GM19238 (cell line): ENCODE measurements at regions not wholly inside any gene's neighbourhood (a gene's known extent, or its start where the extent isn't known, plus 50 kb on each side); places are given as distances from the start of the nearest gene placed in this dataset.
"Not testable (repeated sequence)": the region's sequence is repeated elsewhere in the genome, so short reads cannot be mapped to it uniquely, and the experiment has no call there.

Source experiments
- DNase-seq: peaks from one replicate; pipeline ENCODE4 v3.0.0; 2011; ENCODE audit warnings: low spot score; ENCODE audit not compliant: insufficient read length

DNA sequence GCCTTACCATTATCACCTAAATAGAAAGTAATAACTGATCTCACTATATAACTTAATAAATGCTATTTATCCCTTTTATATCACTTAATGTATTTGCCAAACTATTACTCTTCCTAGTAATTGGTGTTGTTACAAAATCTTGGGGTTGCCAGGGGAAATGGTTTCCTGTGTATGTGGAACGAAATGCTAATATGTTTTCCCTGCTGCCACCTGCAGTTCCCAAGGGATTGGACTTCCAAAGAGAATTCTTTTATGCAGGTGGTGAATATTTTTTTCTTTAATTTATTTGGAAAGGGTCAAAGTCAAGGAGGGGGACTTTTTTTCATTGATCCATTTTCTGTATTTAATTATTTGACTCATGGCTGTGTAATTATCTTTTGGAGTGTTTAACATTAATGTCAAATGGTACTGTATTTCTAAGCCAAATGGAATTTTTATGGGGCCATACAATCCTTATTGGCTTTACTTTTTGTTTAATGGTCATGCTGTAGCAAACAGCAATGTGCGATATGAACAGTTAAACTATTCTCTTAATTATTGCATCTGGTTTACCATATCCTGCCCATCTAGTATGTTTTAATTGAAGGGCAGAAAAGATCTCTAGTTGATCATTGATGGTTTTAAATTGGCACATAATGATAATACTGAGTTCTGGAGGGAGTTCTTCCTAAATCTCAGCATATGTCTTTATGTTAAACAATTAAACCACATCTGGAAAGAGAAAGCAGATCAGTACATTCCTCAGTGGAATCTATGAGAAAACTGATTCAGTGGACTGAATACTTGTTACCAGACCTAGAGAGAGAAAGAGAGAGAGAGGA is 486.3 kb downstream of the TTLL7 start:
- no peak for DNase-seq

DNA sequence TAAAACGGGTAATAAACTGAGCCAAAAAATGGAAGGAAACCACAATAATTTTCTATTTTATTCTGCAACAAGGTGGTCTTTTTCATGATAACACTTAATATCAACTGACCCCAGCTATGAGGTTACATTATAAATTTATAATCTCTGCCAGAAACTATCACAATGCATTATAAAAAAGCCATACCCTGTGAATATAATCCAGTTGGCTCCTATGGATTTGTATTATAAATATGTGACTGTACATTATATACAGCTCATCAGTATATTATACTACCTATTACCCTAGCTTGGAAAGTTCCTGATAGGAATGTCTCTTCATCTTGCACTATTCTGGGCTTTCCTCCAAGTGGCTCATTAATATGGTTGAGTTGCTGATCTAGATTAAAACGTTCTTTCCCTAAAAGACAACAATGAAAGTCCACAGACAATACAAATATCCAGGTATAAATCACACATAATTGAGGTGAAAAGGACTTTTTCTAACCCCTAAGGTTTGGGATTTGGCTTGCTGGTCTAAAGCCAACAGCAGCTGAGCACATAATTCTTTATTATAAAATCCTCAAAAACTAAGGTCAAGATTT is 487.7 kb downstream of the TTLL7 start:
- no peak for DNase-seq

DNA sequence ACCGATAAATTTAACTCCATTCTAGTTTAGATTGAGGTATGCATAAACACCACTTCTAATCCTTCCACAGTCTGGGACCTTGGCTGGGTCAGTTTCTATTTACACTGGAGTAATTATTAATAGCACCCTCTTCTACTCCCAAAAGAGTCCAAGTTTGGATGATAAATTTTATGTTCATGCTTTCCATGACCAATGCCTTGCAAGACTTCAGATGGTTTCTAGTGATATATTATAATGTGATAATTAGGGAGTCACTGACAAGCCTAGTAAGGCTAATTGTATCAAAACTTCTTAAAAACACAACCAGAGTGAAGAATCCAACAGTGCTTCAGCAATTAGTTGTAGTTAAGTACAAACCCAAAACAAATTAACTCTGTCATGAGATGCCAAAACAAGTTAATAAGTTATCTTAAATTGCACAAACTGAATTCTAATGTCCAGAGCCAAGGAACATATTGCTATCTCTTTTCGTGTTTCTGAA is 489.6 kb downstream of the TTLL7 start:
- DNase-seq, result no peak

DNA sequence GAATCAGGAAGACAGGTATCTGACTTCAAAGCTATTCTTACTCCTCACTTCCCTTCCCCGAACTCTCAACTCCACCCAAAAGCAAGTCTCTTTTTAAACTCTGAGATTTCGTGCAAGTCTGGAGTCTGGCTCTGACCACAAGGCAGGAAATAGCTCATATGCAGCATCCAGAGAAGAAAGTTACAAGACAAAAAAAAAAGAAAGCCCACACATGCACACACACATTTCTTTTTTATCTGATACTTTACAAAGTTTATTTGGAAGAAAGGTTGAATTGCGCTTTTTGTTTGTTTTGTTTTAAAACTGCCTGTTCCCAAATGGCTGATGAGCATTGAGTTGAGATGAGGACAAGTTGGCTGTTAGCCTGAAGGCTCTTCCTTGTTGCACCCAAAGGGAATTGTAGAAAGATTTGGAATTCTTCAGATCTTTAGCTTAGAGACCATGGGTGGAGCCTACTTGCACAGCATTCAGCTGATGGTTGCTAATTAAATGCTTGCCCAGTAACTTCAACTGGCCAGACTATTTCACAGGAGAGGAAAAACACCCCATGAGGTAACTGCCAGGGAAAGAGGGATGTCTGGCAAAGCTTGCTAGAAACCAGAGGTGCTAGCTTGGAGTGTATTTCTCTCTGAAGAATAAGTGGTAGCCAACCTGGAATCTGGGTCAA is 490.3 kb downstream of the TTLL7 start:
- DNase-seq, result peak; percentile 17

DNA sequence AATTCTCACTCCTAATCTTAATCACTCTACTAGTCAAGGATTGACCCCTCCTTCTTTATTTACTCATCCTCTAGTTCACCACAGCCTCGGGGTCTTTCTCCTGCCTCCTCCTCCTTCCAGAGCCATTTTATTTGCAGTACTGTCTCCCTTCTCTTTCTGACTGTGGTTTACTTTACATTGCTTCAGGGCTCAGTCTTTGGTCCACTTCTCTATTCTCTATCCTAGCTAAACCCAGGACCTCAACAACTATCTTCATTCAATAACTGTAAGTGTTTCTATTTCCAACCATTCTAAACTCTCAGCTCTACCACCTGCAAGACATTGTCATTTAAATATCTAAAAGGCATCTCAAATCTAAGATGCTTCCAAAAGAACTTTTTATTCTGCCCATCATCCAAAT is 493.8 kb downstream of the TTLL7 start:
- DNase-seq, result no peak

DNA sequence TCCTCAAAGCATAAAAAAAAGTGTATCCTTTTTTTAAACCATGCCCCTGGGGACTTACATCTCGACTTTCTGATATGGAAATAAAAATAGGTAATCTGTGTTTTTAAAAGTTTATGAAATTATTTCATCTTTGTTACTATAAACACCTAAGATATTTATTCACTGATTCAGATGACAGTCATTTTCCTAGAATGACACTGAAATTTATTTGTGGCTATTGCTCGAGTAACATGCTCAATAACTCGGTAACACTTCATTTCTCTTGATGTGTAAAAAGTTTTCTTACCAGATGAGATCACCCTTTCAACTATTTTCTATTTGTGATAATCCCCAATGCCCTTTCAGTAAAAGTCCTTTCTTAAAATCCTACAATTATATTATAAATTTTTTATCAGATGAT is 495.8 kb downstream of the TTLL7 start:
- DNase-seq, result no peak

DNA sequence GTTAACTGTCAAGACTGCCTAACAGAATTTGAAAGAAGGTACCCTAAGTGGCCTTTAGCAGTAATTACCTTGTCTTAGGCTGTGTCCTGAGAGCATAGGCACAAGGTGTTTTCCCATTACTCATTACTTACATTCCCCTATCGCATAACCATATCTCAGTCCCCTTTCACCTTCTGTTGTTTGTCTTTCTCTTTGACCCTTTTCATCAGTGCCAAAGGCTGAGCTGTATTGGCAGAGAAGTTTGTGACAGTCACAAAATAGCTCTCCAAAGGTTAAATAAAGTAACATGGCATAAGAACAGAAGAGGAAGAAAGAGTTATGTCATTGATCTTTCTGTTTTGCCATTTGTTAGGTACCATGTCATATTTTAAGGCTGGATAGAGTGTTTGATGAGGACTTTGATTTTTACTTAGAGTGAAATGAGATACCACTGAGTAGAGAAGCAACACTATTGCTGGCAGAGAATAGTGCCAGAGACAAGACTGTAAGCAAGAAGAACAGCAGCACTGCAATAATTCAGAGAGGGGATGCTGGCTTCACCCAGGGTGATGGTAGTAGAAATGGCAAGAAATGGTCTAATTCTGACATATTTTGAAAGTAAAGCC is 497.8 kb downstream of the TTLL7 start:
- DNase-seq, result no peak

DNA sequence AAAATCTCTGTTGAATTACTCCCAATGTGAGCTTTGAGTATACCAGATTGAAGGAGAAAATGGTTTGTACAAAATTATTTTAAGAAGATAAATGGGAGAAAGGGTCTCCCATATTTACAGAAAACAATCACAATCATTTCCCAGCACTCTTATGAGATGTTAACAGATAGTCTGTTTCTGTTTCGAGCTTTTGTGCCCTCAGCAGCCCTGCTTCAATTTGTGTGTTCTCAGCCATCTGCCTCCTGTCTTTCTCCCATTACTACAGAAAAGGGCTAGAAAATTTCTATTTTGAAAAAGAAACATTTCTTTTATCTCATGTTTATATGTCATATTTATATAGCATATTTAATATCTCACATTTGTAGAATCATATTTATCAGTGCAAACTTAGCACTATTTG is 498.4 kb downstream of the TTLL7 start:
- DNase-seq, result no peak

DNA sequence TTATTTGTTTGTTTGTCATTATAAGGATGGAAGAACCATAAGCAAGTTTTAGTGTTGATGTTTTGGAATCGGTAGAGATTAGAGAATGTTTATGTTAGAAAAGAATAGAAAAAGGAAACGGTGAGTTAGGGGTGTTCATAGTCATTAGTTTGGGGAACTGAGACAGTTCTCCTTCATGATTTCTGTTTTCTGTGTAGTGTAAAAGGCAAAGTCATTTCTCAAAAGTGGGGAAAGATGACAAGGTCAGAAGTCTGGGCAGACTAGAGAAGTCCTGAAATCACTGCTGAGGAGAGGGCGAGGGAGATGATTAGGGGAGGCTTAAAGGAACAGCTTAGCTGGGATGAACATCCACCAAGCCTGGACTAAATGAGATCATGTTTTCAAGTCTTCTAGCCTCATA is 498.9 kb downstream of the TTLL7 start:
- DNase-seq, result no peak

DNA sequence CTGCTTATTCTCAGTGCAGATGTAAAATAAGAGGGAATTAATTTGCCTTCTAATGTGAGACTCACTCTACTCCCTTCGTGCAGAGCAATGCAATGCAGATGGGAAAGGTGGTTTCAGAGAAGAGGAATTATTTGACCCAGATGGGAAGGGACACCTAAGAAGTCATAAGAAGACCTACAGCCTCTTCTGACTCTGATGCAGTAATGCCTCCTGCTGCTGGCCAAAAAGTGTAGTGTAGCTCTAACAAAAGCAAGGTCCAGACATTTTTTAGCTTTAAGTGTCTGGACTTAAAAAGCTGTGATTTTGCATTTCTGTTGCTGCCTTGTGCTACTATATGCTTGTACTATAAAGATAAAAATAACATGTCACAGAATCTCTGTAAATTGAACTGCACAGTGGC is 501.4 kb downstream of the TTLL7 start:
- no peak for DNase-seq

DNA sequence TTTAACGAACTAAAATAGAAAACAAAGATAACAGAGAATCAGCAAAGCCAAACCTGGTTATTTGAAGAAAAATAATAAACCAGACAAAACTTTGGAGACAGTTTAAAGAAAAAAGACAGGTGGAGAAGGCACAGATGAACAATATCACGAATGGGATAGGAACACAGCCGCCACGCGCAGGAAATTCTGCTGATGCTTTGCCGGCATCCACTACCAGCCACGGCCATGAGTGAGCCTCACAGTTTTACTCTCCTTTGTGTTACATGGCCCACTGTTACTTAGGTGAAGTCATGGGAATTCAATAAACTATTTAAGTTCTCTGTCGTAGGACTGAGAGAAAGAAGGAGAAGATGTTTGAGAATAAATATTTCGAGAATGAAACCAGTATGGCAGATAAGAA is 503.4 kb downstream of the TTLL7 start:
- no peak for DNase-seq

DNA sequence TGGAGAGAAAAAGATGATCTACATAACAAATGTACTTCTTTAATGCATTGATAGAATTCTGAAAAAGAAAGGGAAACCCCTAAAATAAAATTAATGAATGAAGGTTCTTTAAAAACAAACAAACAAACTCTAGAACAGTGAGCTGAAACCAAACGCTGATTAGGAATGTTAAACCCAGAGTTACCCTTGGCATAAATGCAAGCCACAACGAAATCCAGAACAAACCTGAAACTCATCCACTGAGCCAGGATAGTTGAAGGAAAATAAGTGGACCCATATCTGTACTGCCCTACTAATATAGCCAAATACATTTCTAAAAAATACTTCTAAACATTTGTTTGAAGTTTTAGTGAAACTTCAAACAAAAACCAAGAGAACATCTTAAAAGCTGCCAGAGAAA is 505.3 kb downstream of the TTLL7 start:
- DNase-seq, result no peak

DNA sequence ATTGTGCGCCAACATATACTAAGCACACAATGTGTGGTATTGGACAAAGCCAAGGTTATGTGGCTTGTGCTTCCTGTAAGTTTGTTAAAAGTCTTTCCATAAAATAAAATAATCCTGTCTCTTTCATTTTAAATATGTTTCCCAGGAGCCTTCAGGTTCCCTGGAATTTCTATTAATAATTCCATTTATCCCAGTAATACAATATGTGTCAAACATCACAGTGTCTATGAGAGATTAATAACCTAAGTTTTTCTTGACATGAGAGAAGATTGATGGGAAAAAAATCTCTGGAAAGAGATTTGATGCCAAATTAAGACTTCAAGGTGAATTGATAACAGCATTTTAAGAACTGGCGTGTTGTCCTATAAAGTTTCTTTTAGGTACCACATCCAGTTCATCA is 507.0 kb downstream of the TTLL7 start:
- DNase-seq, result no peak

DNA sequence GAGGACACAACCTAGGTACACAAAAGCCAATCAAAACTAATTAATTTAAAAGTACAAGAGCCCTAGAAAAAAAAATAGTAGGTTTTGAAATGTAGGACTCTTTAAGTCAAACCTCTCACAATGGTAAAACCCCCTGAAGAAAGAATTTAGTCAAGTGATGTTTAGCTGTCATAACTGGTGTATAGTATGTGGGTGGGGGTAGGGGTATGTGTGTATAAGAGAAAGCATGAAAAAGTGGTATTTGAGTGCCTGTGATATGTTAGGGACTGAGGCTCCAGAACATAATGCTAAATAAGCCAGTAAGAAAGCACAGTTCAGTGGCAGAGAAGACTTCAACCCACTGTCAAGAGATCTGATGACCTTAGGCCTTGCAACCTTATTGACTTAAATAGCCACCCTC is 507.9 kb downstream of the TTLL7 start:
- no peak for DNase-seq

DNA sequence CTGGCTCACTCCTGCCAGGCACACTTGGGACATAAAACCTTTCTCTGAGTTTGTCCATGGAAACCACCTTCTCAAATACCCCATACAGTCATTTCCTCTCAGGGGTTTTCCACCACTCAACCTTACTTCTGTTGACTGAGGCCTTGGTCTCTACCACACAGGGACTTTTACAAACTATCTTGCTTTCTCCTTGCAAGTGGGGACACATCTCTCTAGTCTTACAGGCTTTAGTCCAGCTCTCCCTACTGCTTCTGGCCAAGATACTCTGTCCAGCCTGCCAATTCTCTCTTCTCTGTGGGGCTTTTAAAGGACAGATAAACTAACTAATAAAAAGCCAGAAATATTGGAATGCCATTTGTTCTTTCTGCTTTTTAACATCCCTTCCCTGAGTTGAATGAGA is 510.8 kb downstream of the TTLL7 start:
- DNase-seq, result not testable (repeated sequence)

DNA sequence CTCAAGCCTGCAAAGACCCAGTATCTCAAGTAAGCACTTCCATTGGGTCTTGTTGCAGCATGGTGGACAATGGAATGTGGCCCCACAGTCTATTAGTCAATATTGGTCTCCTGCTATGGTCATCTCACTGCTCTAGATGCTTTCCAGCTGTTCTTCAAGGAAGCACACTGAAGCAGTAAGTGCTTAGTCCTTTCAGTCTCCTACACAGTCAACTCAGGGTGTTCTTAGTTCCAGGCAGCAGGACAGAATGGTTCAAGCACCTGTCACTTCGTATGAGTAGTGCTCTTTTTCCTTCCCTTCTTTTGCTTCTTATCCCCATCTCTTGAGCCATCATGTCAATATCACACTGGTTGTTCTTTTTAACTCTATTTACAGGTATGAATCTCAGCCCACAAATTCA is 511.5 kb downstream of the TTLL7 start:
- not testable (repeated sequence) for DNase-seq

DNA sequence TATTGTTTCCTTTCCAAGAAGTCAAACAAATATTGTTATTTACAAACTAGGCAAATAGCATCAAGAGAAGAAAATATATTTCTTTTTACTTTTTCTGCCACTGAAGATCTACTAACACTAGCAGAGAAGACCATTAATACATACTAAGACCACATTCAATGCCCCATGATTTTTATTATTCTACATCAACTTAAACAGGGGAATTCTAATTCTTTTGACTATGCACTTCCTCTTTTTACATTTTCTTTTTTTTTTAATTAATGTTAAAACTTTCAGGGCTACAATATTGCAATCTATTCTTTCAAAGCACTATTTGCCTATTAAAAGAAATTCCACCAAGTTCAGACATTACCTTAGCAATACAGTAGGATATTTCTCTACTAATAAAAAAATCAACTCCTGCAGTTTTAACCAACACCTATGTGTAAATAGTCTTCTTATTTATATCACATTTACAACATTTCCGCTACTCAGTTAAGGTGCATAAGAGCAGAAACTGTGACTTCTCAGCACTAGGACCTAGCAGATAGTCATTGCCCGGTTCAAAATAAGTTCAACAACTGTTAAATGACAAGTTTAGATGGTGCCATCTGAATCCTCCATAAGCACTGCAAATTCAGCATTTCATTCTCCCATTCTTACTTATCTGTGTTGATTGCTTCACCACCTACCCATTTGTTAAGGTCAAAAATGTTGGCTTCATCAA is 513.5 kb downstream of the TTLL7 start:
- DNase-seq, result not testable (repeated sequence)

DNA sequence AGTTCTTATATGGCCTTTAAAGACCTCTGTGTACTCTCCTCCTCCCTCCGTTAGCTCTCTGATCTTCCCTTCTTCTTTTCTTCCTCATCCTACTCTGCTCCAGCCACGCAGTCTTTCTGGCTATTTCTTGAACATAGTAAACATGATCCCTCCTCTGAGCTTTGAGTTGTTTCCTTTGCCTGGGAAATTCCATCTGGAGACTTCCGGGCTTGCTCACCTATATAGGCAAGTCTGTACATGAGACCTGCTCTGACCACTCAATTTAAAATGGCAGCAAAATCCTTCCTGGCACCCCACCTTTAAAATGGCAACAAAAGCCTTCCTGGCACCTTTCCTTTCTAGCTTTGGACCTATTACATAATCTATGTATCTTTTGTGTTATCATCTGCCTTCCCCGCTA is 517.6 kb downstream of the TTLL7 start:
- not testable (repeated sequence) for DNase-seq

DNA sequence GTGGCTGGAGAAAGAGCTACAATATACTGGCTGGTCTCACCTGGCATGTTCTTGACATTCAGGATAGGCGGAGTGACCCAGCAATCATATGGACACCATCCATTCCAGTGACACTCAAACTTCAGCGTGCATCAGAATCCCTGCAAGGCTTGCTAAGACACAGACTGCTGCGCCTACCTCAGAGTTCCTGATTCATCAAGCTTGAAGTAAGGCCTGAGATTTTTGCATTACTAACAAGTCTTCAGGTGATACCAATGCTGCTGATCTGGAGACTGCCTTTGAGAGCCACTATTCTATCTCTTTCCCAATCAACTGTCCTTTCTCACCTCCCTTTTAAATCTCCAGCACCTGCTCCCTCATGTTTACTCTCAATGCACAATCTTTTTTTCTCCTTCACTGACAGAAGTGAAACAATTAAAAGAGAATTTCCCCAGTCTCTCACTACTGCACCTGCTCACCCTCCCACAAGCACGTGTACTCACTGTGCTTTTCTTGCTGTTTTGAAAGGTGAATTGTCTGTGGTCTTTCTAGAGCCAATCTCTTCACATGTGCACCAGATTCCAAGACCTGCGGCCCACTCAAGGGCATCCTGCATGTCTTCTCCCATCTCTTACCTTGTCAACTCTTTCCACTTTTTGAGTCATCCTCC is 519.2 kb downstream of the TTLL7 start:
- not testable (repeated sequence) for DNase-seq

DNA sequence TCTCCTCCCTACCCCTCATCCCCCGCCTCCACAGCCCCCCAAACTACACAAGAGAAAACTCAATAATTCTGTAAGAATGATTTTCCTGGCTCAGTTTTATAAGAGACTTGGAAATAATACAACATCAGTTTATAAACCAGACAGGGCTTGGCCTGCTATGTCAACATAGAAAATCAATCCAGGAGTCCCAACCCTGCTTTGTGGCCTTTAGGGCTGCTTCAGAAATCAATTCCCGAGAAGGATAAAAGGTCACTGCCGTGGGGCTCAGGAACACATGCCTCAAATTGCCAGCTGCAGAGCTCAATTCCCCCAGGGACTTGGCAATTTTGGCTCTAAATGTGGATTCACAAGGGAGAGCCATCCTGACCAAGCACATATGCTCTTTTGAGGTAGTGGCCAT is 520.8 kb downstream of the TTLL7 start:
- not testable (repeated sequence) for DNase-seq

DNA sequence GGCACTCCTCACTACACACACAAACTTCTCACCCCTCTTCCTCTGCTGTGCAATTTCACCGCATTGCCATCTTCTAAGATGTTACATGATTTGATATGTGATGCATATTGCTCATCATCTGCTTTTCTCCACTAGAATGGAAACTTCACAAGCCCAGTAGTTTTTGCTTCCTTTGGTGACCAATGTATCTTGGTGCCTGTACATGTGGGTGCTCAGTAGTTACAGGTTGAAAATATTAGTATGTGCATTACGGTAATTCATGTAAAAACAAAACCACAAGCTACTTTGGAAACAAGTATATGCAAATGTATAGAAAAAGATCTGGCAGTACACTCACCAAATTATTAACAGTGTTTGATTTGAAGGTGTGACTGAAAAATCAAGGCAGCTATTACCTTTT is 522.4 kb downstream of the TTLL7 start:
- DNase-seq, result not testable (repeated sequence)
